ENCODE measurements at regions not wholly inside any gene's neighbourhood (a gene's known extent, or its start where the extent isn't known, plus 50 kb on each side); places are given as distances from the start of the nearest gene placed in this dataset.

DNA sequence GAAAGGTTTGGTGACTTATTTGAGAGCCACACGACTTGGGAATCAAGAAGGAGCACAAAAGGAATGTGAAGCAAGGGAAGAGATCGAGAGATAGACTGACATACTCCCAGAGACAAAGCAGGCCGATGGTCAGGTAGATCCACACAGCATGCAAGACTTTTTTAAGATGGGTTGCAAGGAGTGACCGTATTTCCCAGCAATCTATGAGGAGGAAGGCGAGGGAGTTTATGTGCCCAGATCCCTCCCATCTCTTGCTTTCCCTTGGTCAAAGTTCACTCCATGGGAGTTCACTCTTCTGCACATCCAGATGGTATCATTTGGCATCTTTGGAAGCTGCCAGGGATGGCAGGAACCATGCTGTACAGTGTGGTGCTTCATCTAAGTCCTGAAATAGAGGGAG is 148.9 kb downstream of the RMI1 start:
- no peak for DNase-seq

DNA sequence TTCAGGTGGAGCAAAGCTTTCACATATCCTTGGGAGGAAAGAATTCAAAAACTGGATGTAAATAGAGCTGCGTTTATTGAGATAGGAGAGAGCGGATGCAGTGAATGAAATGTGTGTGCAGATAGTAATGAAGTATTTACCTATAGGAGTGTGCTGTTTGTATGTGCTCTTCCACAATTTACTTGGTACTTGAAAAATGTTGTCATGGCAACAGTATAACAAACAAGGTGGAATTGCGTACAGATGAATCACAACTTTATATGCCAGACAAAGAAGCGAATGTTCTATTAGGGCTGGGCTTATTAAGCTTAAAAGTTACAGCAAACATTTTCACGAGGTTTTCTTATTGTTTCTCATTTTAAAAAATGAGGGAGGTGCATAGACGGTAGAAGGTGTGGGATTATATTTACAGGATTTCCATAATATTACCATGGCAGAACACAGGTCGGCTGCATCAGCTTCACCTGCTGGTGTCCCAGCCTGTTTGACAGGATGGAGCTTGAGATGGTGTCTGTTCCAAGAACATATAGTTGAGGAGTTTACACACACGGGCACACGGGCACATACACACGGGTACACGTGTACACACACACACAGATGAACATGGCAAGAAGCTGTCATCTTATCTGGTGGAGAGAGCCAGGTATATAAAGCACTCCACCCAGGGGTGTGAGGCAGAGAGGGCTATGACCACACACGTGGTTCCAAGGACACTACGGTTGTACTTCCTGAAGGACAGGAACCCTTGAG is 155.7 kb downstream of the RMI1 start:
- DNase-seq = no peak

DNA sequence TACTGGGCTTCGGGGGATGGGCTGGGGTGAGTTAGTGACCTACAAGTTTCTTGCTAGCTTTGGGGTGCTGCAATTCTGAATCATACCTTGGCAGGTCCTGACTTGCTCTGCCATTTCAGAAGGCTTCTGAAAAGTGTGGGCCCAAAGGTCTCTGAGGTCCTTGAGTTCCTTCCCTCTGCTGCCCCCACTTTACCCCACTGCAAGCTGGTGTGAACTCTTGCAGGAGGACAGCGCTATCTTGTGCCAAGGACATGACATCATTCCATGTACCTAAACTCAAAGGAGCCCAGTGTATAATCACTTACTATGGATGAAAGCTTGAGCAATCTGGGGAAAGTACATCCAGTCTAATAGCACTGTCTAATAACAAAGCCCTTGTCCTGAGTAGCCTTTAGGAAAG is 157.4 kb downstream of the RMI1 start:
- no peak for DNase-seq

DNA sequence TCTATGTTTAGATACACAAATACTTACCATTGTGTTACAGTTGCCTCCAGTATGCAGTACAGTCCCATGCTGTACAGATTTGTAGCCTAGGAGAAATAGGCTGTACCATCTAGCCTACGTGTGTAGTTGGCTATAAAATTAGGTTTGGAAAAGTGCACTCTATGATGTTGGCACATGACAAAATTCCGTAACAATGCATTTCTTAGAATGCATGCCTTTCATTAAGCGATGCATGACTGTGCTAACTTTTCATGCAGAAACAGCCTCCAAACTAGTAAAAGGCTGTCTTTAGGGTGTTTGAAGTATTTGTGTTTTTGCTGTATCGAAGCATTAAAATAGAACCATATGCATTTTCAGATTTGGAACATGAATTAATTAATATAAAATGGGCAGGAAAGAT is 157.9 kb downstream of the RMI1 start:
- no peak for DNase-seq

DNA sequence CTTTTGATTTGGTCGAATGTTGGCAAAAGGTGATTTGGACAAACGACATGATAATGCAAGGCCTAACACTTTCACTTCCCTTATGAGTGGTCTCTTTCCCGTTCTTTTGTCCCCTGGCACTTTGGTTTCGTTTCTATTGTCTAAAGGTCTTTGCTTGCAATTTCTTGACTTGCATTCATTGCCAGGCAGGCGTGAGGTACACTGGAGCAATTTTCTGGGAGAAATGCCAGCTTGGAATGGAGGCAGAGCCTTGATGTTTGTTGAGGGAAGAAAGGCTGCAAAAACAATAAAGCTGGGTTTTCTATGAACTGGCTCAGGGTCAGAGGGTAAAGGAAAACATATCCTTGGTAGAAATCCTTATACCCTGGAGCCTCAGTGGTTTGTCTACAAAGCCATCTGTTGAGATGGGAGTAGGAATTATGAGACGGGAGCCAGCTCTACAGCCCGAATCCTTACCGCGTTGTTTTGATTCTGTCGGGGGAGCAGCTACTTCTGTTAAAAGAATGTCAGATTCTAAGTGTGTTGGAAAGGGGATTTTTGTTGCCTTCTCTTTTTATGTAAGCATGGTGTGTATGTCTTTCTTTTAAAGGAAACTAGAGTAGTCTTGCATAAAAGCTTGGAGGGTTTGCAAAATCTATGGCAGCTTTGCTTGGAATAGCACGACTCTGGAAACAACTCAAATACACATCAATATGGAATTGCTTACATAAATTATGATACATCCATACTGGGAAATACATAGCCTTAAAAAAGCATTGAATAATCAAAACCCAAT is 158.9 kb downstream of the RMI1 start:
- DNase-seq = peak; percentile 20 to 55

DNA sequence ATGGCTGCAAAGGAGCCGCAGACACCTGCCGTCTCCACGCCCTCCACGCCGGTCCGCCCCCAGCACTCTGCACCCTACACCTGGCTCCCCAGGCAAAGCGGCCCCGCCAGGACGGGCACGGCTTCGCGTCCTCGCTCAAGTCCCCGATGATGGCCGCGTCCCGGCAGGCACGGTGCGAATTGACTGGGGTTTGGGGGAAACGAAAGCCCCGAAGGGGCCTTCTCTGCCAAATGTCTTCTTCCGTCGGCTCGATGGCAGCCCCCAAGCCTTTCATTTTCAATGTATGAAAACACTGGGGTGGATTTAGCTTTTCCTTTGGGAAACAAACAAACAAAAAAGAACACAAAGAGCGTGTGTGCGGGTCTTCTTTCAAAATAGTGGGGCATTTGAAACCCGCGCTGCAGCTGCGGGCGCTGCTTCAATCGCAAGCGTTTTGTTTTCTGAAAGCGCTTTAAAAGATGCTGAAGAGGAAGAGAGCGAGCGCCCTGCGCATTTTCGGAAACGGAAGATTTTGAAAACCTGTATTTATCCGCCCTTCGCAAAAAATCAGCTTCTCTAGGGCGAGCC is 160.0 kb downstream of the RMI1 start:
- DNase-seq = peak in 1 of 2 donors; percentile 21

DNA sequence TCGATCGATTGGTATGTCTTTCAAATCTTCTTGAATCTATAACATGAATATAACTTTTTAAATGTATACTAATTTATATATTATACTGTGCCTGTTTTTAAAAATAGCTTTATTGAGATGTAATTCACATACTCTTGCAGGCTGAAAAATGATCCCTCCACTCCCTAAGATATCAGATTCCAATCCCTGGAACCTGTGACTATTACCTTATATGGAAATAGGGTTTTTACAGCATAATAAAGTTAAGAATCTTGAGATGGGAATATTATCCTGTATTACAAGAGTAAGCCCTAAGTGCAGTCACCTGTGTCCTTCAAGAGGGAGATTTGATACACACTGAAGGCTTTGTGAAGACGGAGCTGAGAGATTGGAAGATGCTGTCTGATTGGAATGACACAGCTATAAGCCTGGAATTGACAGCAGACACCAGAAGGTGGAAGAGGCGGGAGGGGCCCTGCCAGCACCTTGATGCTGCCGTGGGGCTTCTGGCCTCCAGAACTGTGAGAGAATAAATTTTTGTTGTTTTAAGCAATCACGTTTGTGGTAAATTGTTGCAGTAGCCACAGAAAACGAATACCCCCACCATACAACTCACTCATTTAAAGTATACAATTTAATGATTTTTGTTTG is 161.3 kb downstream of the RMI1 start:
- DNase-seq = no peak

DNA sequence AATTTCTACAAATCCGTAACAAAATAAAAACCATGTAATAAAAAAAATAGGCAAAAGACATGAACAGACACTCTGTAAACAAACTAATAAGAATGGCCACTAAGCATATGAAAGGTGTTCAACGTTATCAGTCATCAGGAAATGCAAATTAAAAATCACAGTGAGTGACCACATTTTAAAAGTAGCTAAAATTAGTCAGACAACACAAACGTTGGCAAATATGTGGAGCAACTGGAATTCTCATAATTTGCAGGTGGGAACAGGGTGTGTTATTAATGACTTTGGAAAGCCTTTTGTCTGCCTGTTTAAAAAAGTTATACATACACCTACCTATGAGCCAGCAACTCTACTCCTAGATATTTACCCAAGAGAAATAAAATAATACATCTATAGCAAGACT is 164.4 kb downstream of the RMI1 start:
- DNase-seq = no peak

DNA sequence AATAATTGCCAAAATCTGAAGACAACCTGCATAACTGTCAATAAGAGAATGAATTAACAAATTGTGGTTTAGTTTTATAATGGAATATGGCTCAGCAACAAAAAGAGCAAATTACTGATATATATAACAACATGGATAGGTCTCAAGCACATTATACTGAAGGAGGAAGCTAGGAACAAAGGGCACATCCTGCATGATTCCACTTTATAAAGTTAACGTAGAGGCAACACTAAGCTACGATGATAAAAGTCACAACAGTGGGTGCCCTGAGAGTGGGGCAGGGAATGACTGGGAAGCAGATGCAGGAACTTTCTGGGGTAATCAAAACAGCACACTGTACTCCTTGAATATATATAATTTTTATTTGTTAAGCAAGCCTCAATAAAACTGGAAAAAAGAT is 165.2 kb downstream of the RMI1 start:
- no peak for DNase-seq

DNA sequence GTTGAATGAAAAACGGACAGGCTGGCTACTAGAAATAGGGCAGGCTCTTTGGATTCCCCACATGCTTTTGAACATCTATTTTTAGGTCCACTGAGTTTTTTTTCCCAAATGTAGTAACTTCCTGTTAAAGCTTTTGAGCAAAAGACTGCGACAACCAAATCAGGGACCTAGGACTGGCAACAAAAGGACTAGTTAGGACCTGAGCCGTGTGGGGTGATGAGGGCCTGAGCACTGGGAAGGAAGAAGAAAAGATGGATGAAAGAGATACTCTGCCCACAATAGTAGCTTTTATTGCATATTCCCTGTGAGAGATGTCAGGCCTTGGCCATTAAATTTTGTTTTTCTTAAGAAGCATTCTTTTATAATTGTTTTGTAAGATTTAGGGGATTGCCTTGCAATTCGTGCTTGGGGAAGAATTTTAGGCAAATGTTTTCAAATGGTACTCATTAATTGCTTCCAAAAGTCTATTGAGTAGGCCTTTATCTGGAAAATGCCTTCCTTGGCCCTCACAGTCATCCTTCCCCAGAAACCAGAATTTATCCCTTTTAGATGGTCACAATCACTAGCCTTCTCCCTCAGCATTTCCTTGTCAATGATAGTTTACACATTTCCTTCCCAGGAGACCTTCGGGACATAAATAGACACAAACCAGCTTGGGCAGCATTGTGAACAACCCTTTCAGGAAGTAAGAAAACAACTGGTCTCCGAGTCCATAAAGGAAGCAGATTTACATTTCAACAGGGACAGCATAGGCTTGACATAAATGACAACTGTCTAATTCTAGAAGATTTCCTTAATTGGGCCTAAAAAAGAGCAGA is 166.5 kb downstream of the RMI1 start:
- DNase-seq = no peak

DNA sequence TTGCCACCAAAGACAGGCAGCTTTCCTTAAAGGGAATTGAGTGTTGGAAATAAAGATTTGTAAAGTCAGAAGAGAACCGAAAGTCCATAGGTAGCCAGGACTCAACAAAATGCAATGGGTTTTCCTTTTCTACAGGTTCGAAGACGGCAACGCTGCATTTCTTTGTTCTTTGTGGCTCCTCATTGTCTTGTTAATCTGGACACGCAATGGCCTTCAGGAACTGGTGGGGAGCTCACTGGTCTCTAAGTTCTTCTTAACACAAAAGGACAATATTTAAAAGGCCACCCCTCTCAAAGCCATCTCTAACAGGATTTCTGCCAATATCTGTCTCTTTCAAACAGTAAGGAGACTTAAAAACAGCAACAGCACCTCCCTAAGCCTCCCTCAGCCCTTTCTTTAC is 170.6 kb downstream of the RMI1 start:
- no peak for DNase-seq

DNA sequence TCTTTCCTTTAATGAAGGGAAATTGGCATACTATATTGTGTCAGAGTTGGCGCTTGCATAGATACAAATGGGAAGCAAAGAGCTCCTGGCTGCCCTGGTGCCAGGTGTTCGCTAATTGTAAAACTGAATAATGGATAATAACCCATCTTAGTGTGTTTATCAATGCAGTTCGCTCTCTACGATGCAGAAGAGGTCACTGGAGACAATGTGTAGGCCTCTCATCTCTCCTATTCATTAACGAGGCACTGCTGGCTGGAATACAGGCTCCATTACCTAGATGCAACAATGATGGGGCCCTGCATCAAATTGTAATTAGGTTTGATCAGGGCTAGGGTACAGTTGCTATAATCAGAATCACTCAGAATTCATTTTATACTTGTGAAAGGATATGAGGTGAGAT is 171.0 kb downstream of the RMI1 start:
- no peak for DNase-seq

DNA sequence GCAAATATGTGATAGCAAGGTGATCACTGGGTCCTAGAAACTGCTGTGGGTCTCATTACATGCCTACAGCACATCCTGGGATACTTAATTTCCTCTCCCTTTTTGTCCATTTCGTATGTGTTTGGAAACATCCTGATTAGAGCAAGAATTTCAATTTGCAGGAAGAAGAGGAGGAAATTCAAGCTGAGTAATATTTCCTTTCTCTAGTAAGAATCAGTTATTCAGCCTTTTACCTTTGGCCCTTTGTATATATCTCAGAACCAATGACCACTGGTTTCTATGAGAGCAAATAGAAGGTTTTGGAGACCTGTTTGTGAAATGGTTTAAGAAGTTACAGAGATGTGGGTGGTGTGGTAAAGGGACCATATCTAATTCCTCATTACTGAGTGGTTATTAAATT is 171.6 kb downstream of the RMI1 start:
- DNase-seq = no peak

DNA sequence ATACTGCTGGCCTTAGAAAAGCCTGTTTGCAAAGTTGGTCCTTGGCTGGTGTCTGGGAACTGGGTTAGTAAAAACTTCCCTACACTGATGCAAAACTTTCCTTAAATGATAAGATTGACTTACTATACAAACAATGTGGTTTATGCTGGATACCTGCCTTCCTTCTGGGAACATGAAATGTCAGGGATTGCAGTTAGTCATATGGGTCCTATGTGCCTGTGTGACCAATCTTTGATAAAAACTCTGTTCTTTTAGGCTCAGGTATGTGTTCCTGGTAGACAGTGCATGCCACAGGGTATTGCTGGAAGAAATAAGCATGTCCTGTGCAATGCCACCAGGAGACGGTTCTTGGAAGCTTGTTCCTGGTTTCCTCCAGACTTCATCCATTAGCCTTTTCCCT is 173.3 kb downstream of the RMI1 start:
- no peak for DNase-seq

DNA sequence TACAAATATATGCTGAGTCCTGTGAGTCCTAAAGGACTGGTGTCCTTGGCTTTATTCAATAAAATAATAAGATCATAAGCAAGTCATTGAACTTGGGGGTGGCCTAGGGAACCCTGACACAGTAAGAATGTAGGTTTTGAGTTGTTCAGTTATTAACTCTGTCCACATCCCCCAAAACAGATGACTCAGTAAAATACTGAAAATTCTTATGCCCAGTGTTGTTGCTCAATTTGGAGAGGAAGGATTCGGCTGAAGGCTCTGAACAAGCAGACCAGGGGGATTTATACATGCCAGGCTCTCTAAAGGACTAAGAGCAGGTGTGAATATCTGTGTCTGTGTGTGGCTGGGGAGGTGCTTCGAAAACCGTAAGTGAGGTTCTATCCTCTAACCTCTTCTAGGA is 173.7 kb downstream of the RMI1 start:
- DNase-seq = no peak

DNA sequence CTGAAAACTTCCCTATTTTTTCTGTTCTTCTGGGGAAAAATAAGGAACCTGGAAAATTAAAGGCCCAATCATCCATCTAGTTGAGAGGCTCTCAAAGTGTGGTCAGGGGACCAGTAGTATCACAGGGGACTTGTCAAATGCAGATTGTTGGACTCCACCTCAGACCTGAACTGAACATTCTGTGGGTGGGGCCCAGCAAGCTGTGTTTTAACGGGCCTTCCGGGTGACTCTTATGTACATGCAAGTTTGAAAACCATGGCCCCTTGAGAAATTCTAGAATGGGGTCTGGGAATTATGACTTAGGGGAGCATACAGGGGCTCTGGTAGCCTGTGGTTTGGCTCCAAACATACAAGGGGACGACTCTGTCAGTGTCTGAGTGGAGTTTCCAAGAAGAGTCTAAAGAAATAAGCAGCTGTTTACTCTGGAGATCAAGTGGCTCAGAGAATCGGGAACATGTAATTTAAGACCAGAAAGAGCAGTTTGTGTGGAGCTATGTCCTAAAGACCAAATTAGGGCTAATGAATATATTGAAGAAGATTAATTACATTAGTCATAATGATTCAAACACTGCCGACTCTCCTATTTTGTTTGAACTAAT is 177.4 kb downstream of the SLC28A3 start:
- no peak for DNase-seq

DNA sequence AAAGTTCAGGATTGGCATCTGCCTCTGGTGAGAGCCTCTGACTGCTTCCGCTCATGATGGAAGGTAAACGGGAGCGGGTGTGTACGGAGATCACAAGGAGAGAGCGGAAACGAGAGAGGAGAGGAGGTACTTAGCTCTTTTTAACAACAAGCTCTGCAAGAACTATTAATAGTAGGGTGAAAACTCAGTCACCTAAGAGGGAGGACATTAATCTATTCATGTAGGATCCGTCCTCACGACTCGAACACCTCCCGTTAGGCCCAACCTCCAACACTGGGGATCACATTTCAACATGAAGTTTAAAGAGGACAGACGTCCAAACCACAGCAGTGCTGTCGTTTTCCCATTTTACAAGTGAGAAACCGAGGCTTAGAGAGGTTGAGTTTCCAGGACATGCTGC is 173.7 kb downstream of the SLC28A3 start:
- DNase-seq = no peak

DNA sequence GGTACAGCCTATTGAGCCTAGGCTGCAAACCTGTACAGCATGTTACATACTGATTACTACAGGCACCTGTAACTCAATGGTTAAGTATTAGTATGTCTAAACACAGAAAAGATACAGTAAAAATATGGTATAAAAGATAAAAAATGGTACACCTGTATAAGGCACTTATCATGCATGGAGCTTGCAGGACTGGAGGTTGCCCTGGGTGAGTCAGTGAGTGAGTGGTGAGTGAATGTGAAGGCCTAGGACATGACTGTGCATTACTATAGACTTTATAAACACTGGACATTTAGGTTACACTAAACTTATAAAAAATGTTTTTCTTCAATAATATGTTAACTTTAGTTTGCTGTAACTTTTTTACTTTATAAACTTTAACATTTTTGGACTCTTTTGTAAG is 171.3 kb downstream of the SLC28A3 start:
- no peak for DNase-seq

DNA sequence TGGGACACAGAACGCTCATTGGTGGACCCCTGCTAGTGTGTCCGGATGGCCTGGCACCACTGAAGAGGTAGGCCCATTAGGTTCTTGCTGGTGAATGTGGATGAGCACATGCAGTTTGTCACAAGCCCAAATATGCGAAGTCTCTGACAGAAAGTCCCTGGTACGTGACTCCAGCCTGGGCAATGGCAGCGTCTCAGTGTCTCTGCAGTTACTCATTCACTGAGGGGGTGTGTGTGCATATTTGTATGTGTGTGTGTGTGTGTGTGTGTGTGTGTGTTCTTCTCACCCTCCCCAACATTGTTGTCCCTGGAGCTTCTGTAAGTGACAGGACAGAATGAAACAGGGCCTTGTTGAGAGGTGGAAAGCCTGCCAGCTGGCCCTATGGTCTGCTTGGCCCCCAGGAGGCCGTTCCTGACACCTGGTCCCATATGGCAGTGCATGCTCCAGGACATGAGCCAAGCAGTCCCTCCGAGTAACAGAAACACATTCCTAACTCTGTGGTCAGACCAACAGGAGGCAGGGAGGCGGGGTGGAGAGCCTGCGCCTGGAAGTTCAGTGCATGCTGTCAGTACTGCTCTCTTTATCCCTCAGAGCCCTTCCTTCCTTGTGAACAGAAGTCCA is 169.9 kb downstream of the SLC28A3 start:
- no peak for DNase-seq

DNA sequence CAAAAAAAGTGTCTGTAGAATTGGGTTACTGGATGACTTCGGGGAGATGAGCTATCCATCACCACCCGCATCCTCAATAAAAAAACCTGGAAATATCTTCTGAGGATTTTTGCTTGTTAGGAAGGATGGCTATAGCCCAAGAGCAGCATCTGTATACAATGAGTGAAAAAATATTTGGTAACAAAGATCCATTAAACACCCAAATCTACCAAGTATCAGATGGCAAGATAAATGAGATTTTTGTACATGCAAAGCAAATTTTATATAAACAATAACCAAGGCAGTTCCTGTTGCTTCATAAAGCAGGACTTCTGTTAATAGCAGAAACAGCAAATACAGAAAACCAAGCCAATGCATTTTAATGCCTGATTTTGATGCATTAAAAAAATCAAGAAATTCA is 166.6 kb downstream of the SLC28A3 start:
- DNase-seq = no peak

DNA sequence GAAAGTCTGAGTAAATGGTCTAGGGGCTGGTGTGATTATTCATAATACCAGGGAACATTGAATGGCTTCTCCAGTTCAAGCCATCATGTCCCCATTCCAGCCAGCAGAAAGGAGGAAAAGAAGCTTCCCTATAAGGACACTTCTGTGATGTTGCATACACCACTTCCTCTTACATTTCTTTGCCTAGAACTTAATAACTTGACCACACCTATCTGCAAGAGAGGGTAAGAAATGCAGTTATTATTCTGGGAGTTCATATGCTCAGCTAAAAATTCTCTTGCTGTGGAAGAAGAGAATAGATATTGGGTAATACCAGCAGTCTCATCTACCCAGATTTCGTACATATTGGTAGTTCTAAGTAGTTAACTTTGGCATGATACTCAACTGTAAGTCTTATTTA is 166.1 kb downstream of the SLC28A3 start:
- no peak for DNase-seq

DNA sequence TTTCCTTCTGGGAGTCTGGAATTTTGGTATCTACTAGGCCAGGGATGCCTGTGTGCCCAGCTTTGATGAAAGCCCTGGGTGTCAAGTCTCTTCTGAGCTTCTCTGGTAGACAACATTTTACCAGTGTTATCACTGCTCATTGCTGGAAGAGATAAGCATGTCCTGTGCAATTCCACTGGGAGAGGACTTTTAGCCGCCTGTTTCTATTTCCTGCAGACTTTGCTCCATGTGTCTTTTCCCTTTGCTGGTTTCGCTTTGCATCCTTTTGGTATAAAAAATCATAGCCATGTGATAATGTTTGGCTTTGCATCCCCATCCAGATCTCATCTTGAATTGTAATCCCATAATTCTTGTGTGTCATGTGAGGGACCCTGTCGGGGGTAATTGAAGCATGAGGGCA is 163.2 kb downstream of the SLC28A3 start:
- DNase-seq = no peak
